Neural cell (in vitro differentiated cells): ENCODE measurements at regions not wholly inside any gene's neighbourhood (a gene's known extent, or its start where the extent isn't known, plus 50 kb on each side); places are given as distances from the start of the nearest gene placed in this dataset.
"Not testable (repeated sequence)": the region's sequence is repeated elsewhere in the genome, so short reads cannot be mapped to it uniquely, and the experiment has no call there.

Source experiments
- CTCF ChIP-seq: fragments of 450-650 bp; IDR thresholded peaks from 2 replicates; pipeline ENCODE4 v1.5.1; 2014; ENCODE audit warnings: antibody characterized with exemption, mild to moderate bottlenecking, moderate library complexity; ENCODE audit not compliant: poor library complexity, severe bottlenecking
- RAD21 ChIP-seq: fragments of 450-650 bp; conservative IDR thresholded peaks from 2 replicates; pipeline ENCODE4 v1.6.1; 2014; ENCODE audit warnings: antibody characterized with exemption, mild to moderate bottlenecking, moderate library complexity
- SMC3 ChIP-seq: fragments of 450-650 bp; conservative IDR thresholded peaks from 2 replicates; pipeline ENCODE4 v1.6.1; 2014; ENCODE audit warnings: antibody characterized with exemption, mild to moderate bottlenecking, moderate library complexity; ENCODE audit not compliant: poor library complexity

- not testable (repeated sequence) for TF ChIP-seq SMC3, CTCF, RAD21
These were observed 51.4 kb upstream of the CLEC6A start for GRCh38 chr12:8404341-8404740.
